ENCODE measurements at regions not wholly inside any gene's neighbourhood (a gene's known extent, or its start where the extent isn't known, plus 50 kb on each side); places are given as distances from the start of the nearest gene placed in this dataset.

DNA sequence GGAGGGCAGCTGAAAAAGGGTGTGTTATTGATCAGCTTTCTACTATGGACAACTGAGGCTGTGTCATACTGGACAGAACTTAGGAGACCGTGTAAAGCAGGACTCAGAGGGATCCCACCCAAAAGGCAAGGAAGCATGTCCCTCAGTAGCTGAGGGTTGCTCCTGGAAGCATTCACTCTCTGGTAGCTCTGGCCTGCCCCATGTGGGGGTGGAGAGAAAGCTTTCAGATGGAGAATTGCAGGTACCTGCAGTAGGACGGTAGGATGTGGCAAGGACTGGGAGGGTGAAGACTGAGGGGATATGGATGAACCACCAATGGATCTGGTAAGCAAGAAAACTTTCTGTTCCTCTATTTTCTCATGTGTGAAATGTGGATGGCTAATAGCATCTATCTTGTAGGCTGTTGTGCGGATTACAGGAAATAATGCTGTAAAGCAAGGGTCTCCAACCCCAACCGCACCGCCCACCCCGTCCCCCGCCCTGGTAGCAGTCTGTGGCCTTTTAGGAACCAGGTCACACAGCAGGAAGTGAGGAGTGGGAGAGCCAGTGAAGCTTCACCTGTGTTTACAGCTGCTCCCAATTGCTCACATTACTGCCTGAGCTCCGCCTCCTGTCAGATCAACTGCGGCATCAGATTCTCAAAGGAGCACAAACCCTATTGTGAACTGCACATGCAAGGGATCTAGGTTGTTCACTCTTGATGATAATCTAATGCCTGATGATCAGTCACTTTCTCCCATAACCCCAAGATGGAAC is 157.7 kb upstream of the PROK2 start:
- H4K8ac ChIP-seq (ENCODE audit: low read depth in 2 of 2, low read length in 2 of 2) = no peak overlapping the region
- no peaks in the 10 kb centered on the region for H3K79me1 ChIP-seq (ENCODE audit: low read depth in 1 of 2, low read length in 2 of 2)
- H4K91ac ChIP-seq (ENCODE audit: insufficient read depth, low read depth, low read length) = no peak overlapping the region
- H3K9me3 ChIP-seq (ENCODE audit: control insufficient read depth, insufficient read depth, low read length) = no peaks in the 10 kb centered on the region
- no TSS peak for BruUV-seq (replicated peaks)
- H3K4me1 ChIP-seq (ENCODE audit: control insufficient read depth, insufficient read depth, low read length) = no peaks in the 10 kb centered on the region
- no peaks in the 10 kb centered on the region for H3K9me1 ChIP-seq (ENCODE audit: insufficient read depth, low read length)
- no peak overlapping the region for H2BK5ac ChIP-seq (ENCODE audit: low read depth, low read length, poor library complexity, severe bottlenecking)
- no peak overlapping the region for H4K5ac ChIP-seq (ENCODE audit: low read depth, low read length)
- no peak overlapping the region for H2BK15ac ChIP-seq (ENCODE audit: low read depth, low read length)
- intact Hi-C loops (cut with micrococcal nuclease) (no loop called here), dilution Hi-C loops (cut with HindIII; ENCODE audit: low sequenced_read_pairs, unreplicated experiment) (no loop called here), in situ Hi-C loops (cut with MboI; ENCODE audit: low sequenced_read_pairs) (no loop called here)
- H3K4me2 ChIP-seq (ENCODE audit: low read depth, low read length) = no peak overlapping the region
- DNase-seq (no peak), ATAC-seq (ENCODE audit: low read depth) (no peak)
- H3K56ac ChIP-seq (ENCODE audit: extremely low read depth, insufficient read depth, low read length) = no peak overlapping the region
- H3K4ac ChIP-seq (ENCODE audit: low read depth, low read length) = no peak overlapping the region
- no peak overlapping the region for H2AK5ac ChIP-seq (ENCODE audit: low read depth, low read length)
- H4K20me1 ChIP-seq (ENCODE audit: insufficient read depth, low read length) = no peaks in the 10 kb centered on the region
- 50% methylated on average over 1 of the region's 9 CpGs; no CpG with 5 or more reads in 1 of the 2 experiments for WGBS, 2 experiments (ENCODE audit: extremely low coverage in 2 of 2, insufficient read length in 1 of 2)
- H3K18ac ChIP-seq (ENCODE audit: low read depth, low read length) = no peak overlapping the region
- CTCF ChIA-PET = no interaction called here
- H3K4me3 ChIP-seq (ENCODE audit: insufficient read depth, low read depth, low read length) = no peak overlapping the region
- H3K27ac ChIP-seq (ENCODE audit: insufficient read depth, low read length) = no peak overlapping the region
- no peak for TF ChIP-seq RAD21 (IDR thresholded peaks at IDR 0.05; ENCODE audit: low read length)
- no peak for TF ChIP-seq RFX5 (IDR thresholded peaks at IDR 0.05; ENCODE audit: low read depth, low read length)
- TF ChIP-seq POLR2A (IDR thresholded peaks at IDR 0.05; ENCODE audit: low read depth, low read length) = no peak
- no peak for TF ChIP-seq FOS (IDR thresholded peaks at IDR 0.05; ENCODE audit: low read depth, low read length)
- no peak for TF ChIP-seq MAFK (IDR thresholded peaks at IDR 0.05; ENCODE audit: low read depth, low read length)
- no peak for TF ChIP-seq CHD1 (IDR thresholded peaks at IDR 0.05; ENCODE audit: low read depth, low read length)
- TF ChIP-seq SMC3 (IDR thresholded peaks at IDR 0.05; ENCODE audit: low read depth, low read length) = no peak
- no peak for TF ChIP-seq BHLHE40 (IDR thresholded peaks at IDR 0.05; ENCODE audit: low read depth, low read length)
- no peak for TF ChIP-seq CEBPB (IDR thresholded peaks at IDR 0.05; ENCODE audit: low read depth, low read length)
- TF ChIP-seq MAZ (IDR thresholded peaks at IDR 0.05; ENCODE audit: borderline replicate concordance, low read depth, low read length) = no peak
- TF ChIP-seq MXI1 (IDR thresholded peaks at IDR 0.05; ENCODE audit: borderline replicate concordance, low read depth, low read length) = no peak
- no peak for TF ChIP-seq NFE2L2 (IDR thresholded peaks at IDR 0.05; ENCODE audit: low read depth, low read length)
- TF ChIP-seq, protein P1, sequence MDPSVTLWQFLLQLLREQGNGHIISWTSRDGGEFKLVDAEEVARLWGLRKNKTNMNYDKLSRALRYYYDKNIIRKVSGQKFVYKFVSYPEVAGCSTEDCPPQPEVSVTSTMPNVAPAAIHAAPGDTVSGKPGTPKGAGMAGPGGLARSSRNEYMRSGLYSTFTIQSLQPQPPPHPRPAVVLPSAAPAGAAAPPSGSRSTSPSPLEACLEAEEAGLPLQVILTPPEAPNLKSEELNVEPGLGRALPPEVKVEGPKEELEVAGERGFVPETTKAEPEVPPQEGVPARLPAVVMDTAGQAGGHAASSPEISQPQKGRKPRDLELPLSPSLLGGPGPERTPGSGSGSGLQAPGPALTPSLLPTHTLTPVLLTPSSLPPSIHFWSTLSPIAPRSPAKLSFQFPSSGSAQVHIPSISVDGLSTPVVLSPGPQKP (IDR thresholded peaks at IDR 0.05; ENCODE audit: borderline replicate concordance, low read depth, low read length) = no peak
- TF ChIP-seq, protein P2, sequence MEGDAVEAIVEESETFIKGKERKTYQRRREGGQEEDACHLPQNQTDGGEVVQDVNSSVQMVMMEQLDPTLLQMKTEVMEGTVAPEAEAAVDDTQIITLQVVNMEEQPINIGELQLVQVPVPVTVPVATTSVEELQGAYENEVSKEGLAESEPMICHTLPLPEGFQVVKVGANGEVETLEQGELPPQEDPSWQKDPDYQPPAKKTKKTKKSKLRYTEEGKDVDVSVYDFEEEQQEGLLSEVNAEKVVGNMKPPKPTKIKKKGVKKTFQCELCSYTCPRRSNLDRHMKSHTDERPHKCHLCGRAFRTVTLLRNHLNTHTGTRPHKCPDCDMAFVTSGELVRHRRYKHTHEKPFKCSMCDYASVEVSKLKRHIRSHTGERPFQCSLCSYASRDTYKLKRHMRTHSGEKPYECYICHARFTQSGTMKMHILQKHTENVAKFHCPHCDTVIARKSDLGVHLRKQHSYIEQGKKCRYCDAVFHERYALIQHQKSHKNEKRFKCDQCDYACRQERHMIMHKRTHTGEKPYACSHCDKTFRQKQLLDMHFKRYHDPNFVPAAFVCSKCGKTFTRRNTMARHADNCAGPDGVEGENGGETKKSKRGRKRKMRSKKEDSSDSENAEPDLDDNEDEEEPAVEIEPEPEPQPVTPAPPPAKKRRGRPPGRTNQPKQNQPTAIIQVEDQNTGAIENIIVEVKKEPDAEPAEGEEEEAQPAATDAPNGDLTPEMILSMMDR (conservative IDR thresholded peaks at IDR 0.05; ENCODE audit: low read depth, low read length) = no peak
- TF ChIP-seq RCOR1 (IDR thresholded peaks at IDR 0.05; ENCODE audit: insufficient replicate concordance, low read length) = no peak
- TF ChIP-seq, protein P3, sequence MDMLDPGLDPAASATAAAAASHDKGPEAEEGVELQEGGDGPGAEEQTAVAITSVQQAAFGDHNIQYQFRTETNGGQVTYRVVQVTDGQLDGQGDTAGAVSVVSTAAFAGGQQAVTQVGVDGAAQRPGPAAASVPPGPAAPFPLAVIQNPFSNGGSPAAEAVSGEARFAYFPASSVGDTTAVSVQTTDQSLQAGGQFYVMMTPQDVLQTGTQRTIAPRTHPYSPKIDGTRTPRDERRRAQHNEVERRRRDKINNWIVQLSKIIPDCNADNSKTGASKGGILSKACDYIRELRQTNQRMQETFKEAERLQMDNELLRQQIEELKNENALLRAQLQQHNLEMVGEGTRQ (IDR thresholded peaks at IDR 0.05; ENCODE audit: low read depth, low read length) = no peak
- no peak overlapping the region for H3K9ac ChIP-seq (ENCODE audit: low read depth, low read length)
- no peak overlapping the region for H3K14ac ChIP-seq (replicated peaks; ENCODE audit: low read depth, low read length)
- H2AFZ ChIP-seq (replicated peaks; ENCODE audit: low read length, poor library complexity) = no peak overlapping the region
- H2AK9ac ChIP-seq (replicated peaks; ENCODE audit: low read depth, low read length, poor library complexity) = no peak overlapping the region
- POLR2A ChIA-PET (ENCODE audit: unreplicated experiment) = no interaction called here
- peaks cover 5% of the 10 kb centered on the region for H3K27me3 ChIP-seq (ENCODE audit: control insufficient read depth, insufficient read depth, low read length)
- H2BK120ac ChIP-seq (ENCODE audit: low read depth, low read length) = no peak overlapping the region
- H3K23ac ChIP-seq (ENCODE audit: low read depth, low read length) = no peak overlapping the region
- no peaks in the 10 kb centered on the region for H3K36me3 ChIP-seq (ENCODE audit: control insufficient read depth, insufficient read depth, low read length)
- no peak overlapping the region for H2BK20ac ChIP-seq (ENCODE audit: low read depth, low read length)

All from IMR-90 (cell line).